ENCODE measurements at regions not wholly inside any gene's neighbourhood (a gene's known extent, or its start where the extent isn't known, plus 50 kb on each side); places are given as distances from the start of the nearest gene placed in this dataset.

DNA sequence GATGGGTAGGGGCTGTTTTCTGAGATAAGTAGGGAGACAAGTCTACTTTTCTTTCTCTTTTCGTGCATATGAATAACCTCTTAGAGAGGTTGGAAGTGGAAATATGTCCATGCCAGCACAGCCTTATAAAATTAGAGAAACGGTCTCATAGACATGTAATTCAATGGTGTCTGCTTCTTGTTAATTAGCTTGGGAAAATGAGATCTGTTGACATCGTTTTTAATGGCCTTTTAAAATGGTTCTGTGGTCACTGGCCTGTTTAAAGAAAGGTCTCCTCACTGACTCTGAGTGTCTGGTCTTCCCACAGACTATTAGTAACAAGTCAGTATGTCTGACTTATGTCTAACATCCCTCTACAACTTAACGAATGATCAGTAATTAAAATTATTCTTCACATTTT lies 487.1 kb downstream of the SLITRK6 start:
- POLR2A ChIA-PET, result no interaction called here
- CTCF ChIA-PET, result no interaction called here
- Mint-ChIP-seq H3K36me3 (no peaks in the 10 kb centered on the region), H3K4me3 (no peak overlapping the region), H3K27ac (no peak overlapping the region), H3K4me1 (no peaks in the 10 kb centered on the region; the same call in 1 of the 2 replicates), H3K27me3 (ENCODE audit: low read depth) (no peaks in the 10 kb centered on the region), H3K9me3 (peaks cover 3% of the 10 kb centered on the region; the same call in 1 of the 2 replicates)
- no peak for DNase-seq (ENCODE audit: low spot score)
- no peak for ATAC-seq
- TF ChIP-seq CDX4 (CRISPR knock-in tag; IDR thresholded peaks at IDR 0.05; ENCODE audit: borderline replicate concordance) (no peak), CBFB (CRISPR knock-in tag; IDR thresholded peaks at IDR 0.05; ENCODE audit: low read depth) (no peak), ZNF317 (CRISPR knock-in tag; IDR thresholded peaks at IDR 0.05; ENCODE audit: borderline replicate concordance, low read depth) (no peak), NFATC4 (CRISPR knock-in tag; IDR thresholded peaks at IDR 0.05) (no peak), JAZF1 (CRISPR knock-in tag; IDR thresholded peaks at IDR 0.05) (no peak), FOXP1 (CRISPR knock-in tag; IDR thresholded peaks at IDR 0.05; ENCODE audit: borderline replicate concordance) (no peak), TEAD4 (CRISPR knock-in tag; IDR thresholded peaks at IDR 0.05) (no peak), HMGA2 (CRISPR knock-in tag; IDR thresholded peaks at IDR 0.05) (no peak), ETV6 (CRISPR knock-in tag; IDR thresholded peaks at IDR 0.05) (no peak), ZBTB21 (CRISPR knock-in tag; IDR thresholded peaks at IDR 0.05; ENCODE audit: borderline replicate concordance) (no peak)
- TF ChIP-seq, protein P1, sequence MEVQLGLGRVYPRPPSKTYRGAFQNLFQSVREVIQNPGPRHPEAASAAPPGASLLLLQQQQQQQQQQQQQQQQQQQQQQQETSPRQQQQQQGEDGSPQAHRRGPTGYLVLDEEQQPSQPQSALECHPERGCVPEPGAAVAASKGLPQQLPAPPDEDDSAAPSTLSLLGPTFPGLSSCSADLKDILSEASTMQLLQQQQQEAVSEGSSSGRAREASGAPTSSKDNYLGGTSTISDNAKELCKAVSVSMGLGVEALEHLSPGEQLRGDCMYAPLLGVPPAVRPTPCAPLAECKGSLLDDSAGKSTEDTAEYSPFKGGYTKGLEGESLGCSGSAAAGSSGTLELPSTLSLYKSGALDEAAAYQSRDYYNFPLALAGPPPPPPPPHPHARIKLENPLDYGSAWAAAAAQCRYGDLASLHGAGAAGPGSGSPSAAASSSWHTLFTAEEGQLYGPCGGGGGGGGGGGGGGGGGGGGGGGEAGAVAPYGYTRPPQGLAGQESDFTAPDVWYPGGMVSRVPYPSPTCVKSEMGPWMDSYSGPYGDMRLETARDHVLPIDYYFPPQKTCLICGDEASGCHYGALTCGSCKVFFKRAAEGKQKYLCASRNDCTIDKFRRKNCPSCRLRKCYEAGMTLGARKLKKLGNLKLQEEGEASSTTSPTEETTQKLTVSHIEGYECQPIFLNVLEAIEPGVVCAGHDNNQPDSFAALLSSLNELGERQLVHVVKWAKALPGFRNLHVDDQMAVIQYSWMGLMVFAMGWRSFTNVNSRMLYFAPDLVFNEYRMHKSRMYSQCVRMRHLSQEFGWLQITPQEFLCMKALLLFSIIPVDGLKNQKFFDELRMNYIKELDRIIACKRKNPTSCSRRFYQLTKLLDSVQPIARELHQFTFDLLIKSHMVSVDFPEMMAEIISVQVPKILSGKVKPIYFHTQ (CRISPR knock-in tag; IDR thresholded peaks at IDR 0.05), result no peak
- TF ChIP-seq, protein P2, sequence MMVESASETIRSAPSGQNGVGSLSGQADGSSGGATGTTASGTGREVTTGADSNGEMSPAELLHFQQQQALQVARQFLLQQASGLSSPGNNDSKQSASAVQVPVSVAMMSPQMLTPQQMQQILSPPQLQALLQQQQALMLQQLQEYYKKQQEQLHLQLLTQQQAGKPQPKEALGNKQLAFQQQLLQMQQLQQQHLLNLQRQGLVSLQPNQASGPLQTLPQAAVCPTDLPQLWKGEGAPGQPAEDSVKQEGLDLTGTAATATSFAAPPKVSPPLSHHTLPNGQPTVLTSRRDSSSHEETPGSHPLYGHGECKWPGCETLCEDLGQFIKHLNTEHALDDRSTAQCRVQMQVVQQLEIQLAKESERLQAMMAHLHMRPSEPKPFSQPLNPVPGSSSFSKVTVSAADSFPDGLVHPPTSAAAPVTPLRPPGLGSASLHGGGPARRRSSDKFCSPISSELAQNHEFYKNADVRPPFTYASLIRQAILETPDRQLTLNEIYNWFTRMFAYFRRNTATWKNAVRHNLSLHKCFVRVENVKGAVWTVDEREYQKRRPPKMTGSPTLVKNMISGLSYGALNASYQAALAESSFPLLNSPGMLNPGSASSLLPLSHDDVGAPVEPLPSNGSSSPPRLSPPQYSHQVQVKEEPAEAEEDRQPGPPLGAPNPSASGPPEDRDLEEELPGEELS (CRISPR knock-in tag; IDR thresholded peaks at IDR 0.05), result no peak

DNA sequence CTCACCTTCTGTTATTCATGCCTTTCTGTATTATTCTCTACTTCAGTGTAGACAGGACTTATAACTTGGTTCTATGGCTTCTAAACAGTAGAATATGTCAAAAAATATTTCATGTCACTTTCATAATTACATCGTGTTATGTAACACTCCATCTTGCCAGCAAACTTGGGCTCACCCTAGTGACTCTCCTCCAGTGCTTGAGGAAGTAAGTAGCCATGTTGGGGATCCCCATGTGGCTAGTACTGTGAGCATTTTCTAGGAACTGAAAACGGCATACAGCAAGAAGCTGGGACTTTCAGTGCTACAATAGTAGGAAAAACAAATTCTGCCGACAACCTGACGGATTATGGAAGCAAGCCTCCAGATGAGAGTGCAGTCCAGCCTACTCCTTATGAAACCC lies 495.6 kb downstream of the SLITRK6 start:
- CTCF ChIA-PET, result no interaction called here
- H3K4me1 Mint-ChIP-seq, result no peaks in the 10 kb centered on the region
- no peaks in the 10 kb centered on the region for H3K27me3 Mint-ChIP-seq (ENCODE audit: low read depth)
- H3K27ac Mint-ChIP-seq, result no peak overlapping the region
- POLR2A ChIA-PET, result no interaction called here
- no peak overlapping the region for H3K4me3 Mint-ChIP-seq
- DNase-seq (ENCODE audit: low spot score), result no peak
- H3K9me3 Mint-ChIP-seq, result peaks cover 3% of the 10 kb centered on the region; the same call in 1 of the 2 replicates
- ATAC-seq, result no peak
- no peaks in the 10 kb centered on the region for H3K36me3 Mint-ChIP-seq
- TF ChIP-seq, protein P3, sequence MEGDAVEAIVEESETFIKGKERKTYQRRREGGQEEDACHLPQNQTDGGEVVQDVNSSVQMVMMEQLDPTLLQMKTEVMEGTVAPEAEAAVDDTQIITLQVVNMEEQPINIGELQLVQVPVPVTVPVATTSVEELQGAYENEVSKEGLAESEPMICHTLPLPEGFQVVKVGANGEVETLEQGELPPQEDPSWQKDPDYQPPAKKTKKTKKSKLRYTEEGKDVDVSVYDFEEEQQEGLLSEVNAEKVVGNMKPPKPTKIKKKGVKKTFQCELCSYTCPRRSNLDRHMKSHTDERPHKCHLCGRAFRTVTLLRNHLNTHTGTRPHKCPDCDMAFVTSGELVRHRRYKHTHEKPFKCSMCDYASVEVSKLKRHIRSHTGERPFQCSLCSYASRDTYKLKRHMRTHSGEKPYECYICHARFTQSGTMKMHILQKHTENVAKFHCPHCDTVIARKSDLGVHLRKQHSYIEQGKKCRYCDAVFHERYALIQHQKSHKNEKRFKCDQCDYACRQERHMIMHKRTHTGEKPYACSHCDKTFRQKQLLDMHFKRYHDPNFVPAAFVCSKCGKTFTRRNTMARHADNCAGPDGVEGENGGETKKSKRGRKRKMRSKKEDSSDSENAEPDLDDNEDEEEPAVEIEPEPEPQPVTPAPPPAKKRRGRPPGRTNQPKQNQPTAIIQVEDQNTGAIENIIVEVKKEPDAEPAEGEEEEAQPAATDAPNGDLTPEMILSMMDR (IDR thresholded peaks at IDR 0.05), result no peak
- TF ChIP-seq HMGA2 (CRISPR knock-in tag; IDR thresholded peaks at IDR 0.05), result no peak
- no peak for TF ChIP-seq E2F4 (CRISPR knock-in tag; IDR thresholded peaks at IDR 0.05; ENCODE audit: borderline replicate concordance, low read depth)
- TF ChIP-seq HMGXB4 (CRISPR knock-in tag; IDR thresholded peaks at IDR 0.05), result no peak
- no peak for TF ChIP-seq ATF3 (CRISPR knock-in tag; conservative IDR thresholded peaks at IDR 0.05)
- no peak for TF ChIP-seq USF2 (CRISPR knock-in tag; IDR thresholded peaks at IDR 0.05)
- no peak for TF ChIP-seq ELF4 (CRISPR knock-in tag; IDR thresholded peaks at IDR 0.05; ENCODE audit: low read depth)
- TF ChIP-seq, protein P4, sequence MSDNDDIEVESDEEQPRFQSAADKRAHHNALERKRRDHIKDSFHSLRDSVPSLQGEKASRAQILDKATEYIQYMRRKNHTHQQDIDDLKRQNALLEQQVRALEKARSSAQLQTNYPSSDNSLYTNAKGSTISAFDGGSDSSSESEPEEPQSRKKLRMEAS (CRISPR knock-in tag; IDR thresholded peaks at IDR 0.05), result no peak
- no peak for TF ChIP-seq ETV6 (CRISPR knock-in tag; IDR thresholded peaks at IDR 0.05)
- TF ChIP-seq ZNF512 (CRISPR knock-in tag; IDR thresholded peaks at IDR 0.05; ENCODE audit: borderline replicate concordance), result no peak
